ENCODE measurements at regions not wholly inside any gene's neighbourhood (a gene's known extent, or its start where the extent isn't known, plus 50 kb on each side); places are given as distances from the start of the nearest gene placed in this dataset.

DNA sequence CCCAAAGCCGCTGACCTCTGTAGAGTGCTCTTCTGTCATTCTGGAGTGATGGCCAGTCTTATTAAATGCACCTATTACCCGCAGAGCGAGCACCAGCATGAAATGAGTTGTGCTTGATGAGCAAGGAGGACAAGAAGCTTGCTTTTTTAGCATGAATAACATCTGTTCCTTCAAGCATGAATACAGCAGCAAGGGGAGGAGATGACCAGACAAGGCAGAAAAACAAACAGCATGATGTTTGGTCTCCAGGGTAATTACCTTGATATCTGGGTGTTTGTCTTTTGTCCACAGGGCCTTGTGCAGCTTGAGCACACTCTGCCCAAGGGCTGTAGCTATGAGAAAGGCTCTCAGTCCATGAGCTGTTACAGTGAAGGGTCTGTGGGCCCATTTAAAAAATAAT lies 324.8 kb upstream of the DDX53 start:
- no peak for DNase-seq

- DNase-seq = no peak
These were observed 313.6 kb upstream of the DDX53 start for GRCh38 chrX:22686138-22686541.

DNA sequence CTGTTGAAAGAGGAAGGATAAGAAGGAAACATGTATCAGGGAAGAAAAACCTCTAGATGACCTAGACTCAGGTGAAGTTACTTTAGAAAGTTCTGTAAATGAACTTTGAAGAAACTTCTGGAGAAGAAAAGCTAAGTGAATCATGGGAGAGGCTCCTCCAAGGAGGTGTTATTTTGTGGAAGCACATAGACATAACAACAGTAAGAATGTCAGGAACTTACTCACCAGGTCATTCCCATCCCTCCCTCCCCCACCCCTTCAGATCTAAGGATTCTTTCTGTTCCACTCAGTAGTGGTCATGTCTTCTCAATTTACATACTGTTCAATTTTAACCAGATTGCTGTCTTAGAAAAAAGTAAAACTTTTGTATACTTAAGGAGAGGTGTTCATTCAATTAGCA lies 310.5 kb upstream of the DDX53 start:
- DNase-seq = no peak

- DNase-seq = no peak
These were observed 309.6 kb upstream of the DDX53 start for GRCh38 chrX:22690116-22690515.

- no peak for DNase-seq
These were observed 307.7 kb upstream of the DDX53 start for GRCh38 chrX:22691966-22692565.

DNA sequence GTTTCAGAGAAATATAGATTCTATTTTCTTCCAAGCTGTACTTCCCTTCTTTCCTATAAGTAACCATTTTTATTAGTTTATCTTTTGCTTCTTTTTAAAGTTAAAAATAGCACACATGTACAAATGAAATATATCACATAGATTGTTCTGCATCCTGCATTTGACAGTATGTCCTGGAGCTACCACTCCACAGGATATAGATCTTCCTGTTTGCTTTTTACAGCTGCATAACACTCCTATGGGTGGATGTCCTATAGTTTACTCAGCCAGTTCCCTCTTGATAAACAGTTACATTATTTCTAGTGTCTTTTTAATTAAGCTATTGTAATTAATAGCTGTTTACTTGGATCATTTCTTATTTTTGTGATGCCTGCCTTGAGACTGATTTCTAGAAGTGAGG lies 301.6 kb upstream of the DDX53 start:
- no peak for DNase-seq

DNA sequence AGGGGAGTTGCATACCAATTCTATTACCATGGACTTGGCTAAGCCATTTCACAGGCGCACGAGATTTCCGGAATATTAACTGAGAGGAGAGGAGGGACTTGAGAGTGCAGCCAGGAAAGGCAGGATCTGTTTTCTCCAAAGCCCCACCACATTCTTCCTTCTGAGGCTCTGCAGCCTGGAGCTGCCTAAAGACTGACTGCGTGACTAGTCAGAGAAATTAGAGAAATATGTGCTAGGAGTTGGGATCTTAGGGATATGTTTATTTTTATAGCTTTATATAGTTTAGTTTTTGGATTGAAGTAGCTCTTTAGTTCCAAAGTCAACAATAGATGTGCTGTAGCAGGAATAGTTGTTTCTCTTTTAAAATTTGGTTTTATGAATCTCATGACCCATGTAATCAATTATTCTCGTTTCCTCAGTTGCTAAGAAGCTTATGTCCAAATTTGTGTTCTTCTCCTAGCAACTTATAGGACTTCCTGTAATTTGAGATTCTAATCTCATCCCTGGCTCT lies 300.1 kb upstream of the DDX53 start:
- DNase-seq = no peak

GRCh38 chrX:22712942-22713341 lies 286.8 kb upstream of the DDX53 start:
- DNase-seq = no peak

GRCh38 chrX:22730542-22730941 lies 269.2 kb upstream of the DDX53 start:
- DNase-seq = no peak

- DNase-seq = no peak
These were observed 262.2 kb upstream of the DDX53 start for GRCh38 chrX:22737541-22737940.

DNA sequence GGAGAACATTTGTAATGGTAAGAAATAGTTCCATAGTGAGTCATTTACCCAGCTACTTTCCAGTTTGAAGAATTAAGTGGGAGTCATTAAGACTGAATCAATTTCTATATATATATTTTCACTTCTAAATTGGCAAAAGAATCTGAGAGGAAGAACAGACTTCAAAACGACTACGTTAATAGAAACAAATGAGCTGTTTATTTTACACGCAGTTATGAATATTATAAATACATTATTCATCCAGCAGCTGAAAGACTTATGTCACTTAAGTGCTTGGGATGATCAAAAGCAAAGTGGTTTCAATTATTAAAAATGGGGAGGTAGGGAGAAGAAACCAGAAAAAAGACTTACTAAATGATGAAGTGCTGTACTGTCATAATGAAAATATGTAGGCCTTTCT lies 260.5 kb upstream of the DDX53 start:
- no peak for DNase-seq

DNA sequence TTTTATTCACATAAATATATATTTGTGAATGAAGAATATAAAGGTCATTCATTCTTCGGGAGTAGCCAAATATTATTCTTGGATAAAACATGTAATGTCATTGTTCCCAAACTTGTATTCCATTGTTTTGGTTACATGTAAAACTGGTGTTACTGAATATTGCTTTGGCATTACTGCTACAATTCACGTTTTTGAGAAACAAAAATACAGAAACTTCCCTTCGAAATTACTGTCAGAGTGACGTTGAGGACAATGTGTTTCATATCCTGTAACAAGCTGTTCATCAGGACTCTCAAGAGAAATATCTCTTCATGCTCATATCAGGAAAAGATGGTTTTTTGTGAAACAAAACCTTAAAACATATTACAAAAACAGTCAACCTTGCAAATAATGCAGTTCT lies 258.9 kb upstream of the DDX53 start:
- no peak for DNase-seq

- no peak for DNase-seq
These were observed 257.6 kb upstream of the DDX53 start for GRCh38 chrX:22742174-22742573.

DNA sequence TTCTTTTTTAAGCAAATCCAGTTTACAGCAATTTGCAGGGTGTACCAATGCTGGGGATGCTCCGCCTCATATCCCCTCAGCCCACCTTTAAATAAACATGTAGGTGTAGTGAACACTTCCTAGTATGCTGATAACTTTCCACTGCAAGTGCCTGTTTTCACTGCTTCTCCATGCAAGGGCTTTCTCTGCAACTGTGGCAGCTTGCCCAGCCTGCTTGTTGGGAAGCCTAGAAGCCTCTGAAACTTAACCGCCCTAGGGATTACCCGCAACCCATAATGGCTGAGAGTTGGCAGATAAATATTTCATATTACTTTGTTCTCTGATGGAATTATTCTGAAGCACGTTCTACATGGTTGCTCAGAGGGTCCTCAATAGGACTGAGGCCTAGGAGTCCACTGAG lies 253.7 kb upstream of the DDX53 start:
- DNase-seq = no peak

GRCh38 chrX:22748093-22748999 lies 251.4 kb upstream of the DDX53 start:
- DNase-seq = peak; percentile 19

GRCh38 chrX:22758807-22759481 lies 240.8 kb upstream of the DDX53 start:
- DNase-seq = no peak

DNA sequence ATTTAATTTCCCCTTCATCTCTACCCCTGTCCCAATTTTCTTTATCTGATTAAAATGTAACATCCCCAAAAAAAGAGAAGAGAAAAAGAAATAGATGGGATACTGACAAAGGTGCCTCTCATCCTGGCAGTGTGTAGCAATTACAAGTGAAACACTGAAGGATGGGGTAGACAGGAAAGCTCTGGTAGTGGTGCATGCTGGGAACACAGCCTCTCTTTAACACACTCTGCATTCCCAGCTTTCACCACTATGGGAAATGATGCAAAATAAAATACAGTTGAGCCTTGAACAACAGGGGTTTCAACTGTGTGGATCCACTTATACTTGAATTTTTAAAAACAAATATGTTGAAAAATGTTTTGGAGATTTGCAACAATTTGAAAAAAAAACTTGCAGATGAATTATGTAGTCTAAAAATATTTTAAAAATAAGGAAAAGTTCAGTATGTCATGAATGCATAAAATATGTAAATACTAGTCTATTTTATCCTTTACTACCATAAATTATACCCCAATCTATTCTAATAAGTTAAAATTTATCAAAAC lies 239.2 kb upstream of the DDX53 start:
- no peak for DNase-seq

DNA sequence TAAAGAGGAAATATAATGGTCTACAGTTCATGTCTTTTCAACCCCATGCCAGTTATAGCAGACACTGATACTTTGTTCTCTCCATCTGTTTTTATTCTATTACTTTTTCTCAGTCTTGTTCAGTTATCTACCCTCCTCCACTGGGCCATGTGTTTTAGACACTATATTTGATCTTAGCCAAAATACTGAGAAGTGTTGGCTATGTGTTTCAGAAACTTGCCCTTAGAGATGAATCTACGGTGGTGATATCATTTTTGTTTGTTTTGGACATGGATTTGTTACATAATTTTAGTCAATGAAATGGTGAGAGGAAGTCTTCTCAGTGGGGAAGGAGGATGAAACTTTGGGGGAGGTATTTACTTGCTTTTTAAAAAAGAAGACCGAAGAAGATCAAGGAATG lies 211.5 kb upstream of the DDX53 start:
- no peak for DNase-seq

DNA sequence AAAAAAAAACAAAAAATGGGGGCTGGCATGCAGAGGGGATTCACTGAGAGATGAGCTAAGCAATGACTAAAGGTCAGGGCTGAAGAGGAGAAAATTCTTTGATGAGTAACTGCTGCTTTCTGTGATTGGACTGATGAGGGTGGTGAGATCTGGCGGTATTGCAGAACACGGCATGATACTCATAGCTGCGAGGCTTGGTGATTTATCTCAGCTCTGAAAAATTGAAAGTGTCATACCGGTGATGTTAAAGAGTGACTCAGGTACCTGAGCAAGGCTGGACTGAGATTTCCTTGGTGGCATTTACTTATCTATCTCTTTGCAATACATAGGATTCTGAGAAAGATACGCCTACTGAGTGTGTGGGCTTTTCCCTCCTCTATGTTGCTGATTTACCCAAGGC lies 204.1 kb upstream of the DDX53 start:
- DNase-seq = no peak

- DNase-seq = no peak
These were observed 199.4 kb upstream of the DDX53 start for GRCh38 chrX:22800360-22800759.

GRCh38 chrX:22800806-22801205 lies 199.0 kb upstream of the DDX53 start:
- DNase-seq = no peak

GRCh38 chrX:22803353-22803752 lies 196.4 kb upstream of the DDX53 start:
- no peak for DNase-seq

GRCh38 chrX:22810876-22811275 lies 188.9 kb upstream of the DDX53 start:
- no peak for DNase-seq

GRCh38 chrX:22818061-22818460 lies 181.7 kb upstream of the DDX53 start:
- no peak for DNase-seq

All from CD4-positive, alpha-beta T cell treated with Interleukin-15 for 1 hour (primary cell).